Esophagus muscularis mucosa (tissue), 4 donors: ENCODE measurements at regions not wholly inside any gene's neighbourhood (a gene's known extent, or its start where the extent isn't known, plus 50 kb on each side); places are given as distances from the start of the nearest gene placed in this dataset.

ENCODE experiments used
- EP300 ChIP-seq: sonication (generic); formaldehyde crosslinking; IDR thresholded peaks from one replicate; pipeline ENCODE4 v1.6.1; 2017; ENCODE audit warnings: antibody characterized with exemption
- POLR2A ChIP-seq: fragments of 450-650 bp; IDR thresholded peaks from one replicate; pipeline ENCODE4 v1.6.1; 2017; ENCODE audit warnings: antibody characterized with exemption, moderate library complexity, mild to moderate bottlenecking, low read depth
- POLR2AphosphoS5 ChIP-seq, 2 donors: sonication (generic); formaldehyde crosslinking; IDR thresholded peaks; one replicate each; pipeline ENCODE4 v1.6.1; 2017; ENCODE audit warnings: antibody characterized with exemption in 2 of 2
- TF ChIP-seq, protein P1 (sequence below), 3 experiments: fragments of 200-600 bp in 2 of 3; fragments of 450-650 bp in 1 of 3; sonication (generic) in 2 of 3; IDR thresholded peaks; one replicate each; pipeline ENCODE4 v1.5.1; 2017 to 2019; ENCODE audit warnings: antibody characterized with exemption in 3 of 3, mild to moderate bottlenecking in 2 of 3, moderate library complexity in 1 of 3

DNA sequence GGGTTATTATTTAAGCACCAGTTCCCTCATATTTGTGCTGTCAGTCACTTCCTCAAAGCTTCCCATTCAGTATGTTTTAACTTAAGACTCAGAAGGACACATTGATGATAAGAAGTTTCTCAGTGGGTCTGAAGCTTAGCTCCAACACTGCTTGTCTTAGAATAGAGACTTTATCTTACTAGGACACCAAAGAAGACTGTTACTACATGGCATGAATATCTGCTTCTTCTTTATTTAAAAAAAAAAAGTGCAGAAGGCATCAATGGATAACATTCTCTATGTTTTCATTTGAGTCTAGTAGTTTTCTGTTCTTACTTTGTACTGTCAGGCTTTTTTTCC is 404.2 kb downstream of the DAD1 start:
- TF ChIP-seq, protein P1, sequence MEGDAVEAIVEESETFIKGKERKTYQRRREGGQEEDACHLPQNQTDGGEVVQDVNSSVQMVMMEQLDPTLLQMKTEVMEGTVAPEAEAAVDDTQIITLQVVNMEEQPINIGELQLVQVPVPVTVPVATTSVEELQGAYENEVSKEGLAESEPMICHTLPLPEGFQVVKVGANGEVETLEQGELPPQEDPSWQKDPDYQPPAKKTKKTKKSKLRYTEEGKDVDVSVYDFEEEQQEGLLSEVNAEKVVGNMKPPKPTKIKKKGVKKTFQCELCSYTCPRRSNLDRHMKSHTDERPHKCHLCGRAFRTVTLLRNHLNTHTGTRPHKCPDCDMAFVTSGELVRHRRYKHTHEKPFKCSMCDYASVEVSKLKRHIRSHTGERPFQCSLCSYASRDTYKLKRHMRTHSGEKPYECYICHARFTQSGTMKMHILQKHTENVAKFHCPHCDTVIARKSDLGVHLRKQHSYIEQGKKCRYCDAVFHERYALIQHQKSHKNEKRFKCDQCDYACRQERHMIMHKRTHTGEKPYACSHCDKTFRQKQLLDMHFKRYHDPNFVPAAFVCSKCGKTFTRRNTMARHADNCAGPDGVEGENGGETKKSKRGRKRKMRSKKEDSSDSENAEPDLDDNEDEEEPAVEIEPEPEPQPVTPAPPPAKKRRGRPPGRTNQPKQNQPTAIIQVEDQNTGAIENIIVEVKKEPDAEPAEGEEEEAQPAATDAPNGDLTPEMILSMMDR (IDR thresholded peaks at IDR 0.05): no peak
- TF ChIP-seq POLR2AphosphoS5 (IDR thresholded peaks at IDR 0.05) (no peak), POLR2A (no peak), EP300 (no peak)
